GM21381 (cell line): ENCODE measurements at regions not wholly inside any gene's neighbourhood (a gene's known extent, or its start where the extent isn't known, plus 50 kb on each side); places are given as distances from the start of the nearest gene placed in this dataset.
"Not testable (repeated sequence)": the region's sequence is repeated elsewhere in the genome, so short reads cannot be mapped to it uniquely, and the experiment has no call there.

Experiments
- ATAC-seq: cut with Tn5 transposase; IDR thresholded peaks from one replicate; pipeline ENCODE4 v1.9.1; 2021; ENCODE audit warnings: mild to moderate bottlenecking, moderate library complexity; ENCODE audit not compliant: unreplicated experiment

DNA sequence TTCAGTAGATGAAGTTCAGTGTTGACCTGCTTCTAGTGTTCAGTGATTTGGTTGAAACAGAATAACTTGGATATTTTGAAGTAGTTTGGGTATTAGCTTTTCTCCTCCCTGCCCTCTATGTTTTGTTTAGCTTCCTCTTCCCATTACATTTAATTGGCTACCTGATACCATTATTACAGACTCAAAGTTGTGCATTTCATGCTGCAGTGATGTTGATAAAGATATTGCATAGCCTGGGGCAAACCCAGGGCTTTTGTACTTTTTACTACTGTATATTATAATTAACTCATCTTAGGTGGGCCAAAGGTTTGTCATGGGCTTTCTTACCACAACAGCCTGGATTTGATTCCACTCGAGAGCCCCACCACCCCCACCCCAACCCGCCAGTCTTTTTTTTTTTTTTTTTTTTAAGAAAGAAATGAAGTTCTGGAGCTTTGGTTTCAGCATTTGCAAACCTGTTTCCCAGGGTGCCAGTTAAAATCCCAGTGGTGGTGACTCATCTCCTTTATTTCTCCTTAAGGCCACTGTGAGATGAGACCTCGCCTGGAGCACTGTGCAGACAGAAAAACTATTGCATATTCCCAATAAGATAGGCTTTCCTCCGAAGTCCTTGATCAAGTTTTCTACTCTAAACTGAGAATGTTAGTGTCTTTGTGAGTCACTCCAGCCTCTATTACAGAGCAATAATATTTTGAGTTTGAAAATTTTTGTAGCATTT is 393.7 kb upstream of the FANCL start:
- no peak for ATAC-seq

DNA sequence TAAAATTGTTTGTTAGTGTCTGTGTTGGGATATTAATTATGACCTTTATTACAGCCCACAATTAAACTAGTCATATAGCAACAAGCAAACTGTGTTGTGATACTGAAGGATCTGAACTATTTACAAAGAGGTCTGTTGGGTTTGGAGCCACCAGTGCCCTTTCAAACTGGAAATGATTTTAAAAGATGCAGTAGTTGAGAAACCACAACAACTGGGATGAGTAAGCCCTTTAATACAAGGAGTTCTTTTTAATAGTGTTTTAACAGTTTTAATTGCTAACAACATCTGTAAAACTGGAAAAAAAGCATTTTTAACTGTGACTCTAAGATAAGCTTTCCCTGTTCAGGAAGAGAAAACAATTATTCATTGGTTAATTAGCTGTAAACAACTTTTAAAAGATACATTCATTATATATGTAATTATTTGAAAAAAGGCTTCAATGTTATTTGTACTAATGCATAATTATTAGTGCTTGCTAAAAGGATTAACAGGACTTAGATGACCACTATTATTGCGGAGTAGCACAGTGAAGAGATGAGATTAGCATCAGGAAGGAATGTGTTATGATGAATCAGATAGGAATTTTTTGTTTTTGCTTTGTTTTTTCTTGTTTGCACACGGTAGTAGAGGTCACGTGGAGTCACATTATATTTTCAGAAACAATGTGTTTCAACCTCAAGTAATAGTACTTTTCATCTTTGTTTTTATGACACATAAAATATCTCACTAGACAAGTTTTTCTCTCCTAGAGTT is 392.7 kb upstream of the FANCL start:
- ATAC-seq: no peak

DNA sequence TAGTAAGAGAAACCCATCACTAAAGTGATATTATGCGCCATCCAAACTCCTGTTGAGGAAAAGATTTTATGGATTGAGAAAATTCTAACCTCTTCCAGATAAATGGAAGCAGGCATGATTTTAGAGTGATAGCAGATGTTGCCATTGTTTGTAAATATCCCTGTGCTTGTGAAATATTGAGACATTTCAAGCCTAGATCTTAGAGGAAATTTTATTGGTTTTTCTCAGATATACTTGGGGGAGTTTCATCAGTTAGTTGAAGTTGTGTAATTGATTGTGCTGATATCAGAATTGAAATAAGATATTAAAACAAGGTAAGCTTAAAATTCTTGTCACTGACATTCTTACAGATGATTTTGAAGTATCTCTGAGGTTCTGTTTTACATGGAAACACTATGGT is 390.9 kb upstream of the FANCL start:
- ATAC-seq: no peak

DNA sequence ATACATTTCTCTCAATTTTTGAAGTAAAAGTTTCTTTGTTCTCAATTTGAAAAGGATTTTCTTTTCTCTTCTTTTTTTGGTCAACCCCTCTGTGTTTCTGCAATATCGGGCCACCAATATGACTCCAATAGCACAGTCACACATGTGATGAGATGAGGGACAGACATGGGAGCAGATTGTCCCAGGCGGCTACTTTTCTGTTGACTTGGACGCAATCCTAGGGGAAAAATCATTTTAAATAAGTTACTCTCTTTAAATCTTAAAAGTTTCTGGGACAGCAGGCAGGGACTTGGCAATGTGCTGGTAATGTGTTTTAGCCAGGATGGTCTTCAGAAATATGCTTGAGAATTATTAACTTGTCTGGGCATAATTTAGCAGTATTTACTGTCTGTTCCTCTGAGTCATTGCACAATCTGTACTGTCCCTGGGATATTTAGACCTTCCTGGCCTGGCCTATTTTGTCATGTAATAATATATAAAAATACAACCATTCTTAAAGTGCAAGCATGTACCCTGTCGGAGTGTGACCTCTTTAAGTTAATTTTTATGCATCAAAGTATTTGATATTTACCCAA is 388.5 kb upstream of the FANCL start:
- ATAC-seq: no peak

DNA sequence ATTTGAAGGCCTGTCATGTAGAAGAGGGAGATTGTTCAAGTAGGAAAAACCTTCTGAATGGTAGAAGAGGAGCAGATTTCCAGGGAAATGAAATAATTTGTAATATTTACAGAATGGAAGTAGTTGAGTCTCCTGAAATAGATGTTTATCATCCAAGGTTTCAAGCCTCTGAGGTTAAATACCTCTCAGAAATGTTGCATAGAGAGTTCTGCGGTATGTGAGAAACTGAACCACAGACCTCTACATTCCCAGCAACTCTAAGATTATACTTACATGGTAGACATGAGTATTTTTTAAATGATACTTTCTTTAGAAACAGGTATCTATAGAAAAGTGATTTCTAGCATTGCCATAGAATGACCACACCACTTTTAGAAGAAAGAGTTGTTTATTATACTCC is 379.8 kb upstream of the FANCL start:
- no peak for ATAC-seq

DNA sequence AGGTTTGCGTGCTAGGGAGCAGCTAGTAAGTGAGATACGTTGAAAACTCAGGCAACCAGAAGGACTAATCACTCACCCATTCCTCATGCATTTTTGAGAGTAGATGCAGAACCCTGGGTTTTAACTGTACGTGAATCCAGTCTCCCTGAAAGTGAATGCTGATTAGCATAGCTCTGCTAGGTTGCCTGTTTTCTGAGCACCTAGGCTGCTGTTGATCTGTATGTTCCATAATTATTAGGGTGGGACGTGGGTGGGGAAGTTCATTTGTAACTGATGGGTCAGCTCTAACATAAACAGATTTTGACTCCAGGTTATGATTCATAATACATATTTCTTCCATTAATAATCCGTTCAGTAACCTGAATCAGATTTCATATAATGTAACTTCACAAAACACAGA is 379.0 kb upstream of the FANCL start:
- ATAC-seq: no peak

DNA sequence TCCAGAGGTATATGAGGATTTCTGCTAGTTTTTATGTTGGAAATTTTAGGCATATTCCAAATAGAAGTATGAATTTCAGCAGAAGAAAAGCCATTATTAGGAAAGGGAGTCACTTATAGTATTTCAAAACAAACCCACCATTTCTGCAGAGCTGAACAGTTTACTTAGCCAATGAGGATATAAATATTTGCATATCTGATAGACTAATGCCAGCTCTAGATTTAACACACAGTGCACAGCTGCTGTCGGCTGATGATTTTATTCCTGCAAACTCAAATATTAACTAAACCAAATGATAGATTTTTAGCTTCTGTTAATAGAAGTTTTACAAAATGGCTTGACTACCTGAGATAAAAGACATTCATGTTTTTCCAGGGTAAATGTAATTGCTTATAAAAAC is 375.8 kb upstream of the FANCL start:
- no peak for ATAC-seq

DNA sequence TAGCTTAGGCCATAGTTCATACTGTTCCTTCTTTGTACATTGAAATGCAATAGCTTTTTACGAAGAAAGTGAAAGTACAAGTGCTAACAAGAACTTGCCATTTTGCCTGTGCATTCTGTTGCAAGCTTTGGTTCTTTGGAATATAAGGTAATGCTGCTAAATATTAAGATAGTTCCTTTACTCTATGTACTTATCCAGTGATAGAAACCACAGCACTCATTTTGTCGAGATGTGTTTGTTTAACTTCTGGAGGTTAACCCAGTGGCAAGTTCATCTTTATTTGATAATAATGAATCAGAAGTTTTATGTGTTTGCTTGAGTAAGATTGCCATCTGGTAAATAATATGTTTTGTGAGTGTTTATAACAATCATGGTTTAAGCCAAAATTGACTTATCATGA is 373.1 kb upstream of the FANCL start:
- ATAC-seq: no peak

DNA sequence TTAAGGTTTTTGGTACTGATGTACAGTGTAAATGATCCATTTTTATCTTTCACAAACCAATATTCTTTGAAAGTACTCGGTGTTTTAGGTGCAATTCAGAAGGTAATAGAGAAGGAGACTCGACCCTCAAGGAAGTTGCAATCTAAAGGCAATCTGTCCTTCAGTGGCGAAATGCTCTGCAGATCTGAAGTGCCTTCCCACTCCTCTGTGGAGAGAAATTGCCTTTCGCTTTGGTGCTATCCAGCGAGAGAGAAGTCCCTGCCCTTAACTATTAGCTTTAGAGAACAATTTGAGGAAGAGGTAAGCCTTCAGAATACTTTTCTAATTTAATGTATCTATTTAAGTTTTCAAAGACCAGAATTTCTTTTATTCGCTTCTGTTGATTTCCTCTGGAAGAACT is 371.8 kb upstream of the FANCL start:
- ATAC-seq: no peak

DNA sequence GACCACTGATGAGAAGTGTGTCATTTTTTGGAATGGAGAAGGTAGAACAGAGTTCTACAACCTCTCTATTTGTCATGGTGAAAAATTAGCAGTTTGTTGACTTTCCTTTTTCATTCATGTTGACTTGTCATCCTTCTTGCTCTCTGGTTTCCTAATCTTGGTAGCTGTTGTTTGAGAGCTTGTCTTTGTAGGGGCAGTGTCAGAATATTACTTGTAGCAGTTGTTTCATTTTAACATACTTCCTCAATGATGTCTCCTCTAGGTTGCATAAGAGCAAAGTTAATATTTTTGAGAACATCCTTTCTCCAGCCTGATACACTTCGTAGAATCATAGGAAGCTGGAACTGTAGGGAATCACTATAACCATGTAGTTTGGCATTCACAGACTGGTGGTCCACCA is 368.2 kb upstream of the FANCL start:
- no peak for ATAC-seq

DNA sequence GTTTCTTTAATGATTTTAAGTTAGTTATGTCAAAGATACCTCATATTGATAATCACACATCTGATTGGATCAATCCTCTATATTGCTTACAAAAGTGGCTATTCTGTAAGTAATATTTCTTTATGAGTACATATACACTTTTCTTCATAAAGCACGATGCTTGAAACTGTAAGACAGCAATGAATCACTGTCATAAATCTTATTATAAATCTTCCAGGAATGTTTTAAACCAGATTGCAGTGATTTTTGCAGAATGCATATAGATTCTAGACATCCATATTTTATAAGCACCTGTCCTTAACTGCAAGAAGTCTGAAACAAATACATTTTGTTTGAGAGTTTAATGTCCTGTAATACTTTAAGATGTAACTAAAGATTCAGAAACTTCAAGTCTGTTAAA is 367.0 kb upstream of the FANCL start:
- no peak for ATAC-seq

DNA sequence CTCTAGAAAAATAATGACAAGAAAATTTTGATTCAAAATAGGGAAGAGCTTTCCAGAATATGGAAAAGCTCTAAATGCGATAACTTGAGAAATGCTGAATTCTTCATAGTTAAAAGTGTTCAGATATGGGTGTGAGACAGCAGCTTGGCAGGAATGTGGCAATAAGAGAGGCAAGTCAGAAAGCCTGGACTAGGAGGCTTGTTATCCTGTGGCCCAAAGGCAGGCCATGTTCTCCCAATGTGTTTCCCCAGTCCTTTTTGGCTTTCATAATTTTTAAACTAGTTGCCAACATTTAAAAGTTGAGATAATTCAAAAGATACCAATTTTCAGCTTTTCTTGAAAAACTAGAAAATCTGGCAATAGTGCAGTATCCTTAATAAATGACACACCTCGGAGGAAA is 366.3 kb upstream of the FANCL start:
- no peak for ATAC-seq

DNA sequence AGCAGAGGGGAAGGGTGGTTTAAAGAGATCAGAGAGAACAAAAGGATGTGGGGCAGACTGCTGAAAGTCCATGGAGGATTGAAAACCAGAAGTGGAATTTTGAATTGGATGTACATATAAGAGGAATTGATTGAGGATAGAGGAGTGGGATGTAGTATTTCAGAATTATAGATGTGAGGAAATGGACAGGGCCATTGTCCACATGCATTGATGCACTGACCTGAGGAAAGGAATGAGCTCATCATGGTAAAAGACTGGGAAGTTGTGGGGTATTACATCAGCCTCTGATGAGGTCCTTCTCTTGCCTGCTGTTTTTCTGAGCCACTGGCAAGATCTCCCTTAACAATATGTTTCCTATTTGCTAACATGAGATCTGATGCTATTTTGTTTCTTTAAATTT is 365.7 kb upstream of the FANCL start:
- ATAC-seq: no peak

DNA sequence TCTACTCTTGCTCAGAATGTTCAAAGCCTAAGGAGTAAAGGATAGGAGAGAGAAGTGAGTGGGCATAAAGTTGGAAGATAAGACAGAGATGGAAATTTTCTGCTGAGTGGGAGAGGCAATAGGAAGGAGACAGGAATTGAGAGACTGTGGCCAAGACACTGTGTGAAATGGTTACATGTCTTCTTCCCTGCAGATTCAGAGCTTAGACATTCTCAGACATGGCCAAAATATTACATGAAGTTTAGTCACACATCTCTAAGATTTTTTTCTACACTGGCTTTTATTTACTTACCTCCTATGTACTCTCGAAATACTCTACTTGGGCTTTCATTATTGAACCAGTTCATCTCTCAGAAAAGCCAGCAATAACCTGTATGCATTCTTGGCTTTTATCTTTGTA is 363.0 kb upstream of the FANCL start:
- no peak for ATAC-seq

DNA sequence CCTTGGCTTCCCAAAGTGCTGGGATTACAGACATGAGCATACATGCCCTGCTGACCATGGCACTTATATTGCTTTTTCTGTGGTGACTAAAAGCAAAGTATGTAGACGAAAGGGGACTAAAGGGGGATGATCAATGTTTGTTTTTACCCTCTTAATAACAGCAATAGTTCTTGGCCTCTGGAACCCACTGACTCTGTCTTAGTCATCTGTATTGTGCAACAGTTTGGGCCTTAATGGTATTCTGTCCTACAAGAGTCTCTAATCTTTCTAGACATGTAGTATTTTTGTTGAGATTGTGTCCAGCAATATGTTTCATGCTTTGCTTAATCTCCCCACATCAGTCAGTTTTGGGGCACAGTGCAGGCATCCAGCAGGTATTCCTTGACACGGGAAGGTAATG is 359.9 kb upstream of the FANCL start:
- no peak for ATAC-seq

DNA sequence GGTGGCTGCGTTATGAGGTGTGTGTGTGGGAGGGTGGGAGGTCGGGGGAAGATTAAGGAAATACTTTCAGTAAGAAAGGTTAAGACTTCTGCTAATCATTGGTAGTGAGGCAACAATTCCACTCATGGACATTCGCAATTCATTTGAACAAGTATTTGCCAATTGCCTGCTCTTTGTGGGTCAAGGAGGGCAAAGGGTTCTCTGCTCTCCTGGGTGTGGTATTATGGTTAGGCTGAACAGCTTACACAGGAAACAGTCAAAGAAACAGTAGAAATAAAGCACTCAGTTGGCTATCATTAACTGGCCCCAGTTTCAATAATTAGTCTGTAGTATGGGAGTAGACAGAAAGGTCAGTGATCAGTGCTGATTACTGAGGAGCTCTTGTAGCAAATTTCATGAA is 357.0 kb upstream of the FANCL start:
- ATAC-seq: no peak

DNA sequence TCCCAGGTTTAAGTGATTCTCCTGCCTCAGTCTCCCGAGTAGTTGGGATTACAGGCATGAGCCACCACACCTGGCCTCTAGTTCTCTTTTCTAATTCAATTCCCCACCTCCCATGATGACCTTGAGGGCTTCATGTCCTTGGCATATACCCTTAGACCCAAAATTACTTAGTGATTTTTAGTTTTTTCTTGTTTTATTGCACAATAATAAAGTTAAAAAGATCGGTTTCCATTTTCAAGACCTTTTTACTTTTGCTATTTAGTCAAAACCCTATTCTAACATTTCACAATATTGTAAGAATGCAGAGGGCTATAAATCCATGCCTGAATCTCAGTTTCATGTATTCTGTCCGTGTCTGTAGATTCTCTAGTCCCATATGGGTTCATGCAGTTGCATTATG is 354.6 kb upstream of the FANCL start:
- no peak for ATAC-seq

DNA sequence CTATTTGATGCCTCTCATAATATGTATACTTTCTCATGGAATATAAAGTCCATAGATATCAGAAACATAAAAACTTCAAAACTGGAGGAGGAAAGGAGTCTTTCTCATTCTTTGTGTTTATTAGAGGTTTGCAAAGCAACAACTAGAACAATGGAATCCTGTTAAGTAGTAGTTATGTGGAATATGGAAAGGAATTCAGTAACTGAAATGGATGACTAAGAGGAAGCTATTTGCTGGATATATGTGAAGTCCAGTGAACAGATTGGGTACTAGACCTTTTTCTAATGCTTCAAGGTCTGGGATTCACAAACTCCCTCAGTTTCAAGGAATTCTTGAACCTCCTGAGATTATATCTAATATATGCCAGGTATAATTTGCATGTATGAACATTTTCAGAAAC is 353.6 kb upstream of the FANCL start:
- ATAC-seq: no peak

DNA sequence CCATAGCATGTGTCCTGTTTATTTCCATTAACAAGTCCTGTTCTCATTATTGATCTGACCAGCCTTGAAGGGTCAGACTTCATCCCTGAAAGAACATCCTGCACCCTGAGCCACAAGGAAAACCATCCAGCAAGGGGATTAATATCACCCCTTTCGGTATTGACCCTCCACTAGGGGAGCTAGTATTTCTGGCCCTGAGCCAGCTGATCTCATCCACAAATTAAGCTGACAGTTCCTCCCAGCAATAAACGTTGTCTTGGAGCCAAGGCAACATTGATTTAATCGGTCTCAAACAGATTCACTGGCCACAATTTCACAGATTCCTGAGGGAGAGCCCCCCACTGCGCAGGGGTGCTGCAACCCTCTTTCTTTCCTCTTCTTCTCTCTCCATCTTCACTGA is 353.1 kb upstream of the FANCL start:
- ATAC-seq: no peak

DNA sequence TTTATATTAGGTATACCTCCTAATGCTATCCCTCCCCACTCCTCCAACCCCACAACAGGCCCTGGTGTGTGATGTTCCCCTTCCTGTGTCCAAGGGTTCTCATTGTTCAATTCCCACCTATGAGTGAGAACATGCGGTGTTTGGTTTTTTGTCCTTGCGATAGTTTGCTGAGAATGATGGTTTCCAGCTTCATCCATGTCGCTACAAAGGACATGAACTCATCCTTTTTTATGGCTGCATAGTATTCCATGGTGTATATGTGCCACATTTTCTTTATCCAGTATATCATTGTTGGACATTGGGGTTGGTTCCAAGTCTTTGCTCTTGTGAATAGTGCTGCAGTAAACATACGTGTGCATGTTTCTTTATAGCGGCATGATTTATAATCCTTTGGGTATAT is 345.1 kb upstream of the FANCL start:
- ATAC-seq: not testable (repeated sequence)

DNA sequence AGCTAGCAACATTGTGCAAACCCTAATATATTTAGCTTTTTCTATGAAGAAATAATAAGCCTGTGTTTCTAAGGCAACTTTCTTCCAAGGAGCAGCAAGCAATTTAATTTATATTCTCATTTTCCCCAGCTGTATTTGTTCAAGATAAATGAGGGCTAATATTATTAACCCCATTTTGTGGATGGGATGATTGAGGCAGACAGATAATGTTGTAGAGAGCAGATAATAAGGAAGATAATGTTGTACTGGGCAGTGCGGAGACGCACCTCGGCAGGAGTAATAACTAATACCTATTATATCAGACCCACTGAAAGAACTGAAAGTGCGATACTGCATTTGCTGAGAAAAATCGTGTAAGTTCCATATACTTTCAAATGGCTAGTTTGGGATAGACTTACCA is 344.1 kb upstream of the FANCL start:
- ATAC-seq: no peak

DNA sequence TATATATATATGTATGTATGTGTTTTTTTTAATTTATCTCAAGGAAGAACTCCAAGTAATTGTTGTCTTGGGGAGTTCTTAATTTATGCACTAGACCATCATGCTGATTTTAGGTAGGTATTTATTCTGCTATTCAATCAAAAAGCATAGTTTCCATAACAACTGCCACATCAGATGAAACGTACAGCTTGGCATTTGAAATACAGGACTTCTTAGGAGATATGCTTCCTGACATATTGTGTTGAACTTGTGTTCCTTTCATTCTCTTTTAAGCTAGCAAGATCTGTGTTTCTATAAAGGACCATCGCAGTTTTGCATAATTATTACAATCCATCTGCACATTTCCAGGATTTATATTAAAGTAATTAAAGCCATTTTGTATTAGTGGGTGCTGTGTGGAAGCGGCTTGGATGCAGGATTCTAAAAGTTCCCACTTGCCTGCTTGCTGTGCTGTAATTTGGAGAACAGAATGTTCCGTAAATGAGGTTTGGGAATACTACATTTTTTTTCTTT is 343.5 kb upstream of the FANCL start:
- no peak for ATAC-seq
